Ovary (tissue), 7 donors: ENCODE measurements at regions not wholly inside any gene's neighbourhood (a gene's known extent, or its start where the extent isn't known, plus 50 kb on each side); places are given as distances from the start of the nearest gene placed in this dataset.

Experiments used
- DNase-seq, 5 donors: peaks; one replicate each; pipeline ENCODE4 v3.0.0-alpha.2; 2019 to 2020
- H3K27ac ChIP-seq, 2 donors: fragments of 200-600 bp; one replicate each; pipeline versions ENCODE4 v1.5.1 to v1.8.0; 2019 to 2022
- H3K27me3 ChIP-seq: fragments of 200-600 bp; one replicate; pipeline ENCODE4 v1.8.0; 2022
- H3K36me3 ChIP-seq: fragments of 200-600 bp; sonication (generic); one replicate; pipeline ENCODE4 v1.5.1; 2019
- H3K4me1 ChIP-seq: one replicate; pipeline ENCODE4 v1.8.1; 2013; ENCODE audit warnings: mild to moderate bottlenecking, moderate library complexity; ENCODE audit not compliant: insufficient read depth
- H3K4me3 ChIP-seq: fragments of 200-600 bp; sonication (generic); one replicate; pipeline ENCODE4 v1.5.1; 2017
- H3K9me3 ChIP-seq, 2 donors: fragments of 200-600 bp in 1 of 2; sonication (generic) in 1 of 2; one replicate each; pipeline versions ENCODE4 v1.5.1 to v1.8.1; 2013 to 2019; ENCODE audit warnings: mild to moderate bottlenecking in 1 of 2, moderate library complexity in 1 of 2
- EP300 ChIP-seq: sonication (generic); formaldehyde crosslinking; IDR thresholded peaks from one replicate; pipeline ENCODE4 v1.6.1; 2017; ENCODE audit warnings: antibody characterized with exemption
- POLR2A ChIP-seq: fragments of 450-650 bp; IDR thresholded peaks from one replicate; pipeline ENCODE4 v1.6.1; 2017; ENCODE audit warnings: antibody characterized with exemption, mild to moderate bottlenecking, moderate library complexity
- WGBS, 3 donors: extraction: QIAGEN DNeasy Blood & Tissue Kit in 1 of 3; methylation state at CpG; one replicate each; pipeline versions ENCODE4 v1.1.5 to v1.1.7; 2013 to 2017; 5-methylcytosine and 5-hydroxymethylcytosine counted together
- intact Hi-C, 4 donors: fragments of 100-400 bp; cut with DNase I; formaldehyde crosslinking; loops; one replicate each; pipeline versions ENCODE4 v1.11.0 to v1.15.1; 2022 to 2023
- TF ChIP-seq, protein P1 (sequence below), 3 donors: fragments of 450-650 bp in 2 of 3; fragments of 200-600 bp in 1 of 3; IDR thresholded peaks; one replicate each; pipeline versions ENCODE4 v1.5.1 to v1.8.0; 2016 to 2022; ENCODE audit warnings: antibody characterized with exemption in 3 of 3, mild to moderate bottlenecking in 1 of 3
- donor health status: DM: no; HTN: no; CAD: no; lungs with moderate emphysema.
- donor health status: DM: no; HTN: no; CAD: no.
- donor health status: Bipolar disorder and iron deficiency.
- donor health status: DM: no; HTN: no; CAD: no.
- donor health status: DM: yes; HTN: yes; CAD: no.

DNA sequence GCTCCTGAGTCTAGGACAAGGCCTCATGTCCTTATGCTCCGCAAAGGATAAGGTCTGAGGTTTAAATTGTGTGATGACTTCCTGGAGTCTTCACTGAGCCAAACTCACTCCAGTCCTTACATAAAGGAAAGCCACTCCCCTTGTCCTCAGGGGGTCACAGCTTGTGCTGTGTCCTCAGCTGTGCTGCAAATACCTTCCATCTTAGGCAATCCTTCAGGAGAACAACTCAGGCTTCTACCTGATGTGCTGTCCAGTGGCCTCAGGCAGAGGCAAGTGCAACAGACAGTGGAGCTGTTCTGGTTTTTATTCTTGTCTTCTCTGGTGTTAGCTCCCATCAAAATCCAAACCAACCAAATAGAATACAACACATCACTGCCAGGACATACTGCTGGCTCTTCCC, 151.5 kb downstream of the TAF11L14 start:
- TF ChIP-seq EP300 (no peak), POLR2A (no peak)
- Histone ChIP-seq H3K4me3 (no peak overlapping the region), H3K4me1 (no peaks in the 10 kb centered on the region), H3K27ac (no peak overlapping the region), H3K27me3 (no peaks in the 10 kb centered on the region), H3K36me3 (no peaks in the 10 kb centered on the region), H3K9me3 (no peaks in the 10 kb centered on the region)
- intact Hi-C loops = no loop called here
- WGBS, 3 donors = 88 to 98% (median 95%) methylated on average over 1 of the region's 1 CpG
- no peak for DNase-seq

DNA sequence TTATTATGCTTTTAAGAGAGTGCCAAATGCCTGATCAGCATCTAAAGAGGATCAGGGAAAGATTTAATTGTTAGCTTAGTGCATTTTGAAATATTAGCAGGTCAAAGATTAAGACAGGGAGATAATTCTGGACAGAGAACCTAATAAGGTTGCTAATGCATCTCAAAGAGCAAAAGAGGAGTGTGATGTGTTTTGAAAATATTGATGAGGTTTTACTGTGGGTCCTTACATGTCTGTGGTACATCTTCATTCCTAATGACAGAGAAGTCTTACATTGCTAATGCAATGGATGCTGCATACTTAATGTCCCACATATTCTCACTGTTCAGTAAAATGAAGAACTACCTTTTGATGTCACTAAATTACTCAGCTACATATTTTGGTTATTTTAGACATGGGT, 154.1 kb downstream of the TAF11L14 start:
- TF ChIP-seq POLR2A (no peak), EP300 (no peak)
- TF ChIP-seq, protein P1, sequence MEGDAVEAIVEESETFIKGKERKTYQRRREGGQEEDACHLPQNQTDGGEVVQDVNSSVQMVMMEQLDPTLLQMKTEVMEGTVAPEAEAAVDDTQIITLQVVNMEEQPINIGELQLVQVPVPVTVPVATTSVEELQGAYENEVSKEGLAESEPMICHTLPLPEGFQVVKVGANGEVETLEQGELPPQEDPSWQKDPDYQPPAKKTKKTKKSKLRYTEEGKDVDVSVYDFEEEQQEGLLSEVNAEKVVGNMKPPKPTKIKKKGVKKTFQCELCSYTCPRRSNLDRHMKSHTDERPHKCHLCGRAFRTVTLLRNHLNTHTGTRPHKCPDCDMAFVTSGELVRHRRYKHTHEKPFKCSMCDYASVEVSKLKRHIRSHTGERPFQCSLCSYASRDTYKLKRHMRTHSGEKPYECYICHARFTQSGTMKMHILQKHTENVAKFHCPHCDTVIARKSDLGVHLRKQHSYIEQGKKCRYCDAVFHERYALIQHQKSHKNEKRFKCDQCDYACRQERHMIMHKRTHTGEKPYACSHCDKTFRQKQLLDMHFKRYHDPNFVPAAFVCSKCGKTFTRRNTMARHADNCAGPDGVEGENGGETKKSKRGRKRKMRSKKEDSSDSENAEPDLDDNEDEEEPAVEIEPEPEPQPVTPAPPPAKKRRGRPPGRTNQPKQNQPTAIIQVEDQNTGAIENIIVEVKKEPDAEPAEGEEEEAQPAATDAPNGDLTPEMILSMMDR (IDR thresholded peaks at IDR 0.05) = no peak
- intact Hi-C loops = no loop called here
- no peaks in the 10 kb centered on the region for H3K4me1 ChIP-seq
- H3K27me3 ChIP-seq = no peaks in the 10 kb centered on the region
- no peak overlapping the region for H3K27ac ChIP-seq
- DNase-seq = no peak
- H3K4me3 ChIP-seq = no peak overlapping the region
- H3K9me3 ChIP-seq = no peaks in the 10 kb centered on the region
- H3K36me3 ChIP-seq = no peaks in the 10 kb centered on the region

DNA sequence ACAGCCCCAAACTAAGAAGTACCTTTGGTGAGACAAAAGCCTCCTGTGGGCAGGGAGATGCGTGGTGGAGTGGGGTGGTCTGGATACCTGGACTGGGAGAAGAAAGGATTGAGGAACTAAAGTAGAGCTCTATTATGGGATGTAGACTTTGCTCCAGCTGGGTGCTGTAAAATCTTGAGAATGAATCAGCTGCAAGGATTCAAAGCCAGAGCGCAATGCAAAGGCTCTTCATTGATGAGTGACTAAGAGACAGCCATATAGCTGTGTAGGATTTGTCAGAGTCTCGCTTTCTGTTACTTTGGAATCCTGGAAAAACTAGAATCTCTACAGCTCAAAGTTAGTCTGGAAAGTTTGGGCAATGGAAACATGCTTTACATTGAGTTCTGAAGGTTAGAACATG, 159.9 kb downstream of the TAF11L14 start:
- 91 to 94% (median 93%) methylated on average over 3 of the region's 3 CpGs for WGBS, 3 donors

DNA sequence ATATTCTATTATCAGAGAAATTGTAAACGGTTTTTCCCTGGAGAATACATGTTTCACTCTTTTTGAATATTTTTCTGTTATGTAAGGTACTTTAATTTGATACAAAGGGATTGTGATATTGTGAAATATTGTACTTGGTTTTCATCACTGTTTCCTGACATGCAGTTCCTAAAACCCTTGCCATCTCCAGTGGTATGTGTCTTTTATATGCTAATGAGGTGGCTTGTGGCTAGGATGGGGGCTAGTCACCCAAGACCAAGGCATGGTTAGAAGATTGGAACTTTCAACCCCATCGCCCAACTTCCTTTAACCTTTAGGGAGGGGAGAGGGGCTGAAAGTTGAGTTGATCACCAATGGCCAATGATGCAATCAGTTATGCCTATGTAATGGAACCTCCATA, 160.6 kb downstream of the TAF11L14 start:
- H3K9me3 ChIP-seq = no peaks in the 10 kb centered on the region
- no peaks in the 10 kb centered on the region for H3K27me3 ChIP-seq
- intact Hi-C loops = no loop called here
- WGBS, 3 donors = 69 to 77% (median 72%) methylated on average over 2 of the region's 2 CpGs
- no peak overlapping the region for H3K4me3 ChIP-seq
- H3K36me3 ChIP-seq = no peaks in the 10 kb centered on the region
- DNase-seq = no peak
- H3K4me1 ChIP-seq = no peaks in the 10 kb centered on the region
- TF ChIP-seq POLR2A (no peak), EP300 (no peak)
- TF ChIP-seq, protein P1 (IDR thresholded peaks at IDR 0.05) = no peak
- no peak overlapping the region for H3K27ac ChIP-seq

More for the DNA sequence above, 159.9 kb downstream of the TAF11L14 start:
- TF ChIP-seq, protein P1 (IDR thresholded peaks at IDR 0.05) = no peak
- TF ChIP-seq EP300 (no peak), POLR2A (no peak)
- Histone ChIP-seq H3K4me3 (no peak overlapping the region), H3K36me3 (no peaks in the 10 kb centered on the region), H3K9me3 (no peaks in the 10 kb centered on the region), H3K27me3 (no peaks in the 10 kb centered on the region), H3K4me1 (no peaks in the 10 kb centered on the region), H3K27ac (no peak overlapping the region)
- intact Hi-C loops = no loop called here
- DNase-seq = no peak

DNA sequence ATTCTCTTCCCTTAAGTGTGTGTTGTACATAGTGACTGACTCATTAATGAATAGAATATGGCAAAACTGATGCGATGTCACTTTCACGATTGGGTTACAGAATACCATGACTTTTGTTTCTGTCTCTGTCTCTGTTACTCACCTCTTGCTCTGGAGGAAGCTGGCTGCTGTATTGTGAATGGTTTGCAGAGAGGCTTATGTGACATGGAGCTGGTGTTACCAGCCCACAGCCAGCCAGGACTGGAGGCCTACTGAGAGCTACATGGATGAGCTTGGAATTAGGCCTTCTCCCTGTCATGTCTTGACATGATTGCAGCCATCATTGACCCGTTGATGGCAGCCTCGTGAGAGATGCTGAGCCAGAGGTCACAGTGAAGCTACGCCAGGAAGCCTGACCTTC, 161.9 kb downstream of the TAF11L14 start:
- no peaks in the 10 kb centered on the region for H3K36me3 ChIP-seq
- no peaks in the 10 kb centered on the region for H3K4me1 ChIP-seq
- no peak overlapping the region for H3K4me3 ChIP-seq
- no peak overlapping the region for H3K27ac ChIP-seq
- DNase-seq = no peak
- no peaks in the 10 kb centered on the region for H3K27me3 ChIP-seq
- TF ChIP-seq POLR2A = no peak
- TF ChIP-seq, protein P1 (IDR thresholded peaks at IDR 0.05) = no peak
- TF ChIP-seq EP300 = no peak
- intact Hi-C loops = no loop called here
- WGBS, 3 donors = 45 to 61% (median 54%) methylated on average over 5 of the region's 5 CpGs
- no peaks in the 10 kb centered on the region for H3K9me3 ChIP-seq
